ENCODE measurements at regions not wholly inside any gene's neighbourhood (a gene's known extent, or its start where the extent isn't known, plus 50 kb on each side); places are given as distances from the start of the nearest gene placed in this dataset.
"Not testable (repeated sequence)": the region's sequence is repeated elsewhere in the genome, so short reads cannot be mapped to it uniquely, and the experiment has no call there.

DNA sequence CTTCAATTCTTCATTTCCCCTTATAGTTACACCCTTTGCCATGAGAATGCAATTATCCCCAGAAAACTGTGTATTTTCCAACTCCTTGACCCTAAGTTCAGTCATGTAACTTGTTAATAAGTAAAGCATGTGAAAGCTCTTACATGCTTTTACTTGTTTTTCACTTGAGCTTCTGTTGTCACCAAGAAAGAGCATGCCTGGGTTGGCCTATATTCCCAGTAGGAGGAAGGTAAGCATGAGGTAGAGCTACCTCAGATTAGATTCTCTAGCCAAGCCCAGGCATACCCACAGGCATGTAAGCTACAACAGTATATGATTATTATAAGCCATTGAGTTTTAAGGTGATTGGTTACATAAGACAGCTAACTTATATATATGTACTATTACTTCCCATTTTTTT is 101.7 kb upstream of the SMLR1 start:
- DNase-seq, result no peak

DNA sequence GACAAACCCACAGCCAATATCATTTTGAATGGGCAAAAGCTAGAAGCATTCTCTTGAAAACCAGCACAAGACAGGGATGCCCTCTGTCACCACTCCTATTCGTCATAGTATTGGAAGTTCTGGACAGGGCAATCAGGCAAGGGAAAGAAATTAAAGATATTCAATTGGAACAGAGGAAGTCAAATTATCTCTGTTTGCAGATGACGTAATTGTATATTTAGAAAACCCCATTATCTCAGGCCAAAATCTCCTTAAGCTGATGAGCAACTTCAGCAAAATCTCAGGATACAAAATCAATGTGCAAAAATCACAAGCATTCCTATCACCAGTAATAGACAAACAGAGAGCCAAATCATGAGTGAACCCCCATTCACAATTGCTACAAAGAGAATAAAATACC is 99.1 kb upstream of the SMLR1 start:
- DNase-seq, result not testable (repeated sequence)

DNA sequence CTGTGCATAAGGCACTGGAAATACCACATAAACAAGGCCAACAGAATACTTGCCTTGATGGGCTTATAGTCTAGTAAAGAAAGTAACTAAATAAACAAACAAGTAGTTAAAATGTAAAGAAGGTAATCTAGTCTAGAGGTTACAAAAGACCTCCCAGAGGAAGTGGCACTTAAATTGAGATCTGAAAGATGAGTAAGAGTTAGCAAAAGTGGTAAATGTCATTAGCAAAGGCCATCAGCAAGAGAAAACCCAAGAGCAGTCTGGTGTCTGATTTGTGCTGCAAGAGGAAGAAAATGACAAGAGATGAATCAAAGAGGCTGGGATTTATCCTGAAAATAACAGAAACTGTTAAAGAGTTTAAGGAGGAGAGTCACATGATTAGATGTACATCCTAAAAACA is 96.6 kb upstream of the SMLR1 start:
- no peak for DNase-seq

DNA sequence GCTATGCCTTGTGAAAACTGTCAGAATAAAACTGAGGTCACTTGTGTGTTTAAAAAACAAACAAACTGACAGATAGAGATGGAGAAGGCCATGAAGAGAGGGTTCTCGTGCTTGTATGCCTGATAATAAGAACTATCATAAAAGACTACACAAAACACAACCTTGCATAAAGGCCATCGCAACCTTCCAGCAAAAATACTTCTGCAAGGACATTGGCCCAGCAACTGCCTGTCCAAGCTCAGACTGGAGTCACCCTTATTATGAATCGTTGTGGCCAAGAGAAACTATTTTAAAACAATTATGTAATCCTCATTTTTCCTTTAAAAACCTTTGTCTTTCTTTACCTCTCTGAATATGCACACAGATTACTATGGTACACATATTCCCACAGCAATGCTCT is 93.0 kb upstream of the SMLR1 start:
- no peak for DNase-seq

DNA sequence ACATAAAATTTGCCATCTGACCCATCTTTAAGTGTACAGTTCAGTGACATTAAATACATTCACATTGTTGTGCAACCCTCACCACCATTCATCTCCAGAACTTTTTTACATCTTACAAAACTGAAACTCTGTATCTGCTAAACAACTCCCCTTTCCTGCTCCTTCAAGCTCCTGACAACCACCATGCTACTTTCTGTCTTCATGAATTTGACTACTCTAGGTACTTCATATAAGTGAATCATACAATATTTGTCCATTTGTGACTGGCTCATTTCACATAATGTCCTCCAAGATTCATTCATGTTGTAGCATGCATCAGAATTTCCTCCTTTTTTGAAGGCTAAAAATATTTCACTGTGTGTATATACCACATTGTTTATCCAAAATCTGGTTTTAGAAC is 86.9 kb upstream of the SMLR1 start:
- no peak for DNase-seq

DNA sequence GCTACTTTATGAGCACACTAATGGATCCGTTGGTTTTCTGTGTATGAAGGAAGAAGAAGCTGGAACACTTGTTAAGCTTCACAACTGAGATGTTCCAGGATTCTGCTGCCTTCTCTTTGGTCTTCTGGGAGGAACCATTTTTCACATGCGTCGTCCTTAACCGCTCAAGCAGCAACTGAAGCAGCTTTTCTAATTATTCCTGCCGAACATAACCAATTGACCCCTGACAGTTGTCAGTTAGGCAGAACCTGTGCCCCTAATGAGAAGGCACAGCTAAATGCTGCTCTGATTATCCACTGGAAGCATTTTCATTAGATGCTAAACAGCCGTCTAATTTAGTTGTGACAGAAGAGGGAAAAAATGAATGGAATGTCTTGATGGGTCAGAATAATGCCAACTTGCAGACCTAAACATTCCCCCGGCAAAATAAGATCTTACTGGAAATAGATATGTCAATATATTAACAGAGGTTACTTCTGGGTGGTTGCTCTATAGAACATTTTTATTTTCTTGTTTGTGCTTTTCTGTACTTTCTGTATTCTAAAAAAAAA is 85.0 kb upstream of the SMLR1 start:
- DNase-seq, result no peak

DNA sequence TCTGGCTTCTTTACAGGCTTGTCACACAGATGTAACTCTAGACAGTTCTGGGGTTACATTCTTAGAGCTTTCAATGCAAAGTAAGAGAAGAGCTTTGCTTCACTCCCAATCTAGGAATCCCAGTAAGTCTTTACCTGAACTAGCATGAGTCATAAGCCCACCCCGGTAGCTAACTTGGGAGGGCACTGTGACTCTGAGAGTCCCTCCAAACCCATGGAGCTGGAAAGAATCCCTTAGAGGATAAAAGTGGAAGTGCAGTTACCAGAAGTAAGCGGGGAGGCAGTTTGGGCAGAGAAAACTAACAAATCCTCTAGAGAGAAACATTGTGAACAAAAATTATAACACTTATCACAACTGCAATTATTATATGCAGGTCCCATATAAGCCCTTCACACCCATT is 84.0 kb upstream of the SMLR1 start:
- no peak for DNase-seq

DNA sequence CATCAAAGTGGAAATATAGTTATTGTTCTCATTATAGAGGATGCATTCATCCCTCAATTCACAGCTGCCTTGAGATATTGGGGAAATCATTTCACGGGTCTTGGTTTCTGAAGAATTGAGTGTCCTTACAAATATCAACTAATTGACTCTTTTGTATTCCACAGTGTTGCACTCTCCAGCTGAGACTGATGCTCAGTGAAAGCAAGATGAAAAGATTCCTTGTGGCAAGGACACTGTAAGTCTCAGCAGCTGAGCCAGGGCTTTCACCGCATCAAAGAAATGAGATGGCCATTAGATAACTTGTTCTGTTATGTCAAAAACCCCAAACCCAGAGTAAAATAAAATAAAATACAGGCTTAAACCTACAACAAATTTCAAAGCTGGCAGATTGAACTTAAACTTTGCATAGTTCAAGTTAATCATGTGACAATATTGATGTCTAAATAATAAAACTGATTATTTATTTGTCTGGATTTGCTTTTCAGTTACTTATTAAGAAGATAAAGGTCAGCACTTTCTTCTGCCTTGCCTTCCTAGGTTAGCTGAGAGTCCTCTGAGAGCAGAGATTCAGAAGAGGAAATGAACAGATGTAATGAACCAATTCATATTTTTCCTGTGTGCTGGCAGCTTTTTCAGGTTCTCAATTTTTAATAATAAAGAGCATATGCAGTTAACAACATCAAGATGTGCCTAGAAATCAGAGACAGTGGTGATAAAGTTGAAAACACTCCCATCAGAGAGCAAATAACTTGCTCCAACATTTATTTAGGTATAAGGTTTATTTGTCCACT is 82.4 kb upstream of the SMLR1 start:
- DNase-seq, result no peak

DNA sequence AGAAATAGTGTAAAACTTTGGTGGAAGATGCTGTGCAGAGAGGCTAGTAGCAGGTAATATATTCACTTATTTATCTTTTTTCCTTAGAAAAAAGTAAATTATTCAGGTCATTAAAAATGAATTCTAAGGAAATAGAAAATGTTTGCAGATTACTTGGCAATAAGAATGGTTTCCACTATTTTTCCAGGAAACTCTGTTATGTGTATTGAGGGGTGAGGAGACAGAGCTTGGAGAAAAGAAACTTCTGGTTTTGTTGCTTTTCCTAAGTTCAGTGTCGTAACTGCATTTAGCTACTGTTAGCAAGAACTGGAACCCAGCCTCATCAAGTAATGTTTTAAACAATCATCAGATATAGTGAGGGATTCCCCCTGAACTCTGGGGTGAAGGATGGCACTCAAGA is 79.2 kb upstream of the SMLR1 start:
- DNase-seq, result no peak

DNA sequence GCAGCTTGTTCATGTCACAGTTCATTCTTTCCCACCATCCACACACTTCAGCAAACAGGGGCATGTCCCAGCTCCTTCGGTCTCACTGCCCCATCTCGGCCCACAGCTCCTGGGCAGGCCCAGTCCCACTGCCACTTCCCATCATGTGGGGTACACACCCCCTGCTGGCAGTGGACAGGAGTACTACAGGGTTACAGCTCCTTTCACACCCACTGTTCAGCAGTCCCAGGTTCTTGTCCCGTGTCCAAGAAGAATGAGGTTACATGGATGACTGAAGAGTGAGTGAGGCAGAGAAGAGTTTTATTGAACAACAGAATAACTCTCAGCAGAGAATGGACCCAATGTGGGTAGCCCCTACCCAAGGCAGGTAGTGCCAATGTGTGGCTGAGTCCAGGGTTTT is 77.8 kb upstream of the SMLR1 start:
- no peak for DNase-seq

DNA sequence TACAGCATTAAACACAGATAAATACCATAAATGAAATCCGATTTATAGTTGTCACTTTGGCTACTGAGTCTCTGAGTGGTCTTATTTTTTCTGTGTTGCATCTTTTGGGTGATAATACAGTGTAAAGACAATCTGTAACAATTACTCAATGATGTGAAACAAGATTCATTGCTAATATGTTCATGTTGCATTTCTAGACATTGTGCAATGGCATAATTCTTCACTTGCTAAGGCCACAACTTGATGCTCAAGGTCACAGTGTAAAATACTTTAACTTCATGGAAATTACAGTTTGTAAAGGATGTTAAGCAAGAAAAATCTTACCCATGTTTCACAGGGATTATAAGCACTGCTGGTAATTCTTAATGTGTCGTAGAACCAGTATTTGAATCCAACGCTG is 74.9 kb upstream of the SMLR1 start:
- DNase-seq, result no peak

DNA sequence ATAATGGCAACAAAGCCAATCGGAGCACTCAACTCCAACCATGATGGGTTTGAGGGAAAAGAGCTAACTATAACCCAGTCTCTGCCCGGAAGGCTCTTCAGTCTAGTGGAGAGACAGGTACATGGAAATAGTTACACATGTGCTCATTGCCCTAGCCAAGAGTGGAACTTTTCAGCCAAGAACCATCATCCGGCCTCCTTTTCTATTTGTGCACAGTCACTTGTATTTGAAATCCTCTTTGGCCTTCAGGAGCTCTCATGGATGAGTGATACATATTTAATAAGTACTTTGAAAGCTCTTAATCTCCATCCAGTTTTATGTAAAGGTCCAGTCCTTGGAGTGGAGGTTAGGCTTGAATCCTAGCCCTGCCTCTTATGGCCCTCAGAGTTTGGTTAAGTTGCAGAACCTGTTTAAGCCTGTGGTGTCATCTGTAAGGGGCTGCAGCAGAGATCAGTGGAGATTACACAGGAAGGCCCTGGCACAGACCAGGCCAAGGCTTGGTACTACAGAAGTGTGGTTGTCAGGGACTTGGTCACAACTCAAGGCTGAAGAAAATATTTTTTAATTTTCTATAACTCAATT is 72.3 kb upstream of the SMLR1 start:
- DNase-seq, result no peak

DNA sequence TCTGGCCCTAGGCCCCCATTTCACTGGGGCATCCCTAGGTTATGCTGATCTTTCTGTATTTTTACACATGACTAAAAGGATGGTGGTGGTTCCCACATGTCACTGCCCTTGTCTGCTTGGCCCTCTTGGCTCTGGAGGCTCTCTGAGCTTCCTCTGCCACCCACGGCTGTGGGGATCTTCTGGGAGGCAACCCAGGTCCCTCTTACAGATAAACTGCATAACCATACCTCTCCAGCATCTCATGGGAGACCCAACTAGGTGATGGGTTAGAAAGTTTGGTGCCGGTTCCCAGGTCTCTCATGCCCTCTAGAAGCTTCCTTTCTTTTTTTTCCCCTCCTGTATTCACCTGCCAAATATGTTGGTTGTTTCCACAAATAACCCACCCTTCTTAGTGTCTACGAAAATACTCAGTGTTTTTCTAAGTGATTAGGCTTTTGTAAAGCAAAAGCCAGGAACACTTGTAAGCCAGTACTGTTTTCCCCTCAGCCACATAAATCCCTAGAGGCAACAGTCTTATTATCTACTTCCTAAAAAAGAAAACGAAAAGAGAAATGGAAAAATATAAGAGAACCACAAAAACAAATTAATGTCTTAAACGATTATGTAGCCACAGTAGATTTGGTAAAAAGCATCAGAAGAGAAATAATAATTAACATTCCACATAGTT is 71.7 kb upstream of the SMLR1 start:
- no peak for DNase-seq

DNA sequence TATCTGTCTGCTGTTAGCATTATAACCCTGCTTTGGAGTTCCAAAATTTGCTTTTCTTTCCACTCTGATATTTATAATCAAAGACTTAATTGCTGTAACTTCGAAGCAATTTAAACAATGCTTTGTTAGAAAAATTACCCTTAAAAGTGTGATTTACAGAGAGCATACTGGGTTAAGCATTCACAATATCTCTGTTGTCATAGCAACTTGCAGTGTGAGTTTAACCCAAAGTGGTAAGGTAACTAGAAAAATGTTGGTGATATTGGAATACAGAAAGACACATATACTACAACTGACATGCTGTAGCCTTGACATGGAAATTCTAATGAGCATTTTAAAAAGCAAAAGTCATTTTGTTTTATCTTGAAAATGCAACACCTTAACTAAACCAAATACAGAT is 70.4 kb upstream of the SMLR1 start:
- no peak for DNase-seq

DNA sequence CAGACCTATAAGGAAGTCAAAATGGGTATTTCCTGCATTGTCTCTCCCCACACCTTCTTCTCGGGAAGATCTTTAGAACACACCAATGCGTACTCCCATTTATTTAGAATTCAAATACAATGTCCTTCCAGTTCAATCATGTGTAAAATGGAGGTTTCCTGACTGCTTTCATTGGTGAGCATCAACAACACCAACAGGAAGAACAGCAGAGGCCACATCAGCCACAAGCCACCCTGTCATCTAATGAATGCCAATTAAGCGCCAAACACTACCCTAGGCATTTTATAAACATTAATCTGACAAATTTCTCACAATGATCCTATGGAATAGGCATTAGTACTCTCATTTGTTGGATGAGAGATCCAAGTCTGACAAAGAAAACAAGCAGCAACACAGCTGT is 68.4 kb upstream of the SMLR1 start:
- DNase-seq, result no peak

DNA sequence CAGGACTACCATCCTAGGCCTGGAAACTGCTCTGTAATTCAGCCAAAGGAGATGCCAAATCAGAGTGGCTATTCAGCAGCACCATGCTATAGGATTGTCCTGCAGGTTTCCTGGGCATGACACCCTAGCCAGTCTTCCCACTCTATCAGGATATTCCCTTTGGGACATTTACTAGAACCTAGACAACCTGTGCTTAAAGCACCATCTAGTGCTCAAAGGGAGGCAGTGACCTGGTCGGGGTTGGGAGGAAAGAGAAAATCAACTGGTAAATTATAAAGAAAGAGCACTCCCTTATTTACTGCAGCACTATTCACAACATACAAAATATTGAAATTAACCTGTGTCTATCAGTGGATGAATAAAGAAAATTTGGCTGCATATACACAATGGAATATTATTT is 67.2 kb upstream of the SMLR1 start:
- DNase-seq, result no peak

DNA sequence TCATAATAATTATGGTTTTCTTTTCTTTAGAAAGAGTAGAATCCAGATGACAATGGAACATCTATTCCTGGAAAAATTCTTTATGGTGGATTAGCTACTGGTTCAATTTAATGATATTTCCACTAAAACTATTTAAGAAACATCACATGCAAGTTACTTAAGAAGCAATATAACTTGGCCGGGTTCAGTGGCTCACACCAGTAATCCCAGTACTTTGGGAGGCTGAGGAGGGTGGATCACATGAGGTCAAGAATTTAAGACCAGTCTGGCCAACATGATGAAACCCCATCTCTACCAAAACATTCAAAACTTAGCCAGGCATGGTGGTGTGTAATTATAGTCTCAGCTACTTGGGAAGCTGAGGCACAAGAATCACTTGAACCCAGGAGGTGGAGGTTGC is 65.9 kb upstream of the SMLR1 start:
- DNase-seq, result no peak

DNA sequence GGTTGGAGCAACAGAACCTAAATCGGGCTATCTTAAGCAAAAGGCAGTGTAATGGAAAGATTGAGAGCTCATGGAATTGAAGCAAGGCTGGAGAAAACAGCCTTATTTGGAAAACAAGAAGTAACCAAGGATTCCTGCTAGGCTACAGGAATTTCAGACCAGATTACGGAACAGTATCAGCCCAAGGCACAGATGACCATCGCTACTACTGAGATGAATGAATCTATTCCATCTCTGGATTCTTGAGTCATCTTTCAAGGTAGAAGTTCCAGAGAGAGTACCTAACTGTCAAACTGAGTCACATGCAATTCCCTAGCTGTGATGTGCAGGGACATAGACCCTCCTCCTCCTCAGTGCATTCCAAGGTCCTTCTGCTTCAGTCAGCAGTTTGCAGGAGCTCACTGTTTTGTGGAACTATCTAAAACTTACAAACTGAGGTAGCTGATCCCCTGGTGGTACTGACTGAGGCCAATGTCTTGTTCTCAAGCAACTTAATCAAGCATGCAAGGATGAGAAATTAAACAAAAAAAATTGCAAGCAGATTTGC is 62.0 kb upstream of the SMLR1 start:
- DNase-seq, result no peak

DNA sequence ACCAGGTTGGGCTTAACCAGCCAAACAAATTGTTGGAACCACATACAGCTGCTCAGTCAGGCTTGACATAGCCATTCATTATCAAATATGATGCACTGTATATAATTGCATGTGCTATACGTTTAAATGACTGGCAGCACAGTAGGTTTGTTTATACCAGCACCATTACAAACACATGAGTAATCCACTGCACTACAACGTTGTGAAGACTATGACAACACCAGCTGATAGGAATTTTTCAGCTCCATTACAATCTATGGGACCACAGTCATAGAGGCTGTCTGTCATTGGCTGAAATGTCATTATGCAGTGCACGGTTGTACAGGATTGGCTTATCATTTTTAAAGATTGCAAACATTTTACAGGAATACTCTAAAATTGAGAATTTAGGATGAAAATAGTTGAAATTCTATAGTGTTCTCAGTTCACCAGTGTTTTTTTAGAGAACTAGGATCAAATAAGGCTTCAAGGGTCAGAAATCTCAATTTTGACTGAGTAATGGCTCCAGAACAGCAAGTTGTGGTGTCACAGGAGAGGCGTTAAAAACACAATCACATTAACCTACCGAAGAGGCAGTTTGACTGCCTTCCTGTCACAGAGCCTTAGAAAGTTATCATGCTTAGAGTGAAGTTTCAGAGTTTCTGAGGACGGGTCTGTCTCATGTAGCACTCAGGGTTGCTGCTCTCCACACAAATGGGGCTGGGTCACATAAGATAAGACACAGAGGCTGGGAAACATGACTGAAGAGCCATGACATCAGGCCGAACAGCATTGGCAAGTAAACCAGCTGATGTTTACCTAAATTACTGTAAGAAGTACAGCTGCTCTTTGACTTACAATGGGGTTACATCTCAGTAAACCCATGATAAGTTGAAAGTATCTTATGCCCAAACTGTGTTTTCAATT is 60.7 kb upstream of the SMLR1 start:
- no peak for DNase-seq

DNA sequence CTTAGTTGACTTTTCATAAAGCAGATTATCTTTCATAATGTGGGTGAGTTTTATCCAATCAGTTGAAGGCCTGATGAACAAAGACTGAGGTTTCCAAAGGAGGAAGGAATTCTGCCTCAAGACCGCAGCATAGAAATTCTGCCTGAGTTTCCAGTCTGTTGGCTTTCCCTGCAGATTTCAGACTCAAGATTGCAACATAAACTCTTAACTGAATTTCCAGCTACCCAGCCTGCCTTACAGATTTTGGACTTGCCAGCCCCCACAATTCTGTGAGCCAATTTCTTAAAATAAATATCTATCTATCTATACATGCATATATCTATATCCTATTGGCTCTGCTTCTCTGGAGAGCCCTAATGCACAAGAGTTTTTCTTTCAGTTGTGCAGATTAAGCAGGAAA is 57.3 kb upstream of the SMLR1 start:
- DNase-seq, result no peak

DNA sequence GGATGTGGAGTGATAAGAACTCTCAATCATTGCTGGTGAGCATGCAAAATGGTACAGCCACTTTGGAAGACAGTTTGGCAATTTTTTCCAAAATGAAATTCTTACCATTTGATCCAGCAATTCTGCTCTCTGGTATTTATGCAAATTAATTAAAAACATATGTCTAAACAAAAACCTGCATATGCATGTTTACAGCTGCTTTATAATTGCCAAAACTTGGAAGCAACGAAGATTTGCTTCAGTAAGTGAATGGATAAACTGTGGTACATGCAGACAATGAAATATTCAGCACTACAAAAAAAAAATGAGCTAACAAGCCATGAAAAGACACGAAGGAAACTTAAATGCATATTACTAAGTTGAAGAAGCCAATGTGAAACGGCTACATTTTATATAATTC is 55.5 kb upstream of the SMLR1 start:
- DNase-seq, result no peak

DNA sequence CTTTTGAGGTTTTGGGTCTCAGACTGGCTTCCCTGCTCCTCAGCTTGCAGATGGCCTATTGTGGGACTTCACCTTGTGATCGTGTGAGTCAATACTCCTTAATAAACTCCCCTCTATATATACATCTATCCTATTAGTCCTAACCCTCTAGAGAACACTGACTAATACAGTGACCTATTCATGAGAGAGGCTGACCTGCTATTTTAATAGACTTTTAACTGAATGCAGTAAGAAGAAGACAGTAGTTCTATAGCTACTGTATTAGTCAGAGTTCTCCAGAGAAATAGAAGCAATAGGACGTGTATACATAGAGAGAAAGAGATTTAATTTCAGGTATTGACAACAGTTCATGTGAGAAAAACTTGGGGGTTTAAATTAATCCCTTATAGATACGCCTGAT is 53.3 kb upstream of the SMLR1 start:
- DNase-seq, result no peak

Measured in activated CD4-positive, CD25-positive, alpha-beta regulatory T cell (primary cell).